Pancreas (tissue), 10 donors: ENCODE measurements at regions not wholly inside any gene's neighbourhood (a gene's known extent, or its start where the extent isn't known, plus 50 kb on each side); places are given as distances from the start of the nearest gene placed in this dataset.

Experiments
- ATAC-seq, 4 donors: fragments of 200-7000 bp; cut with Tn5 transposase; one replicate each; pipeline versions ENCODE4 v1.8.0 to v1.9.1; 2020; ENCODE audit warnings: mild to moderate bottlenecking in 4 of 4, moderate library complexity in 4 of 4
- DNase-seq, 6 donors: peaks; one replicate each; pipeline ENCODE4 v3.0.0-alpha.2; 2020
- FAIRE-seq: peaks from 2 replicates; lab custom pipeline; 2012; peaks lifted over from hg19 to GRCh38; lab: Jason Lieb, UNC
- H3K27ac ChIP-seq, 4 donors: fragments of 200-600 bp; sonication (generic); 1 replicate in 3 of 4; 2 replicates in 1 of 4; pipeline versions ENCODE4 v1.5.0 to v1.8.0; 2020
- H3K27me3 ChIP-seq, 4 donors: fragments of 200-600 bp; one replicate each; pipeline ENCODE4 v1.8.0; 2021
- H3K36me3 ChIP-seq, 3 donors: fragments of 200-600 bp; sonication (generic) in 1 of 3; one replicate each; pipeline versions ENCODE4 v1.5.0 to v1.8.0; 2020 to 2021
- H3K4me1 ChIP-seq, 3 donors: fragments of 200-600 bp; one replicate each; pipeline ENCODE4 v1.8.0; 2021
- H3K4me3 ChIP-seq, 4 donors: fragments of 200-600 bp; sonication (generic) in 2 of 4; one replicate each; pipeline versions ENCODE4 v1.5.0 to v1.8.0; 2020 to 2021
- H3K9me3 ChIP-seq, 4 donors: fragments of 200-600 bp; one replicate each; pipeline ENCODE4 v1.8.0; 2021
- CTCF ChIP-seq, 4 donors: fragments of 200-600 bp; sonication (generic) in 3 of 4; IDR thresholded peaks; one replicate each; pipeline versions ENCODE4 v1.5.0 to v1.8.0; 2021; ENCODE audit warnings: antibody characterized with exemption in 4 of 4
- WGBS, 2 donors: extraction: QIAGEN DNeasy Blood & Tissue Kit; methylation state at CpG; one replicate each; pipeline ENCODE4 v1.1.7; 2013; 5-methylcytosine and 5-hydroxymethylcytosine counted together
- intact Hi-C, 3 donors: fragments of 100-400 bp; cut with DNase I; formaldehyde crosslinking; loops; one replicate each; pipeline versions ENCODE4 v1.11.1 to v1.14.2; 2022
- donor health status: healthy with polysubstance abuse.
- donor health status: DM: no; HTN: no; CAD: no; lungs with moderate emphysema.
- donor health status: DM: no; HTN: no; CAD: no.
- donor health status: control.
- donor health status: control.
- donor health status: Bipolar disorder and iron deficiency.
- donor health status: DM: yes; HTN: yes; CAD: no.
- donor health status: DM: no; HTN: no; CAD: no.
- donor health status: DM: no; HTN: no; CAD: no.
- donor health status: DM: yes; HTN: yes; CAD: no.

GRCh38 chr12:92253301-92253700 is 107.7 kb upstream of the BTG1 start:
- H3K9me3 ChIP-seq, result no peaks in the 10 kb centered on the region
- ATAC-seq (no peak), FAIRE-seq (no peak), DNase-seq (no peak)
- H3K4me1 ChIP-seq, result no peaks in the 10 kb centered on the region
- no peaks in the 10 kb centered on the region for H3K27me3 ChIP-seq
- no peak overlapping the region for H3K27ac ChIP-seq
- no peak overlapping the region for H3K4me3 ChIP-seq
- no peaks in the 10 kb centered on the region for H3K36me3 ChIP-seq
- intact Hi-C loops, result no loop called here
- TF ChIP-seq CTCF (IDR thresholded peaks at IDR 0.05), result no peak

GRCh38 chr12:92248977-92249376 is 103.3 kb upstream of the BTG1 start:
- intact Hi-C loops, result no loop called here
- no peak for DNase-seq
- 66 to 70% methylated on average over 2 of the region's 2 CpGs for WGBS, 2 donors
- FAIRE-seq, result no peak
- H3K27ac ChIP-seq, result no peak overlapping the region
- ATAC-seq, result no peak
- no peaks in the 10 kb centered on the region for H3K36me3 ChIP-seq
- H3K4me1 ChIP-seq, result peaks cover 0 to 6% (median 0%) of the 10 kb centered on the region in 3 donors
- H3K4me3 ChIP-seq, result no peak overlapping the region
- H3K9me3 ChIP-seq, result no peaks in the 10 kb centered on the region
- no peaks in the 10 kb centered on the region for H3K27me3 ChIP-seq
- no peak for TF ChIP-seq CTCF (IDR thresholded peaks at IDR 0.05)

- Histone ChIP-seq H3K9me3 (no peaks in the 10 kb centered on the region), H3K4me1 (peaks cover 0 to 7% (median 0%) of the 10 kb centered on the region in 3 donors), H3K27ac (peak overlapping the region in 2 of 4 donors; percentile 30 to 36), H3K27me3 (no peaks in the 10 kb centered on the region), H3K36me3 (no peaks in the 10 kb centered on the region), H3K4me3 (no peak overlapping the region)
- no peak for TF ChIP-seq CTCF (IDR thresholded peaks at IDR 0.05)
- ATAC-seq (peak; percentile 50 to 86 (median 72)), FAIRE-seq (peak; percentile 83), DNase-seq (peak in 2 of 6 donors; percentile 7 to 15)
- intact Hi-C loops, result no loop called here
- 20 to 26% methylated on average over 3 of the region's 3 CpGs for WGBS, 2 donors
These were observed 98.4 kb upstream of the BTG1 start for GRCh38 chr12:92244036-92244435.

GRCh38 chr12:92242907-92243306 is 97.3 kb upstream of the BTG1 start:
- H3K36me3 ChIP-seq, result no peaks in the 10 kb centered on the region
- H3K9me3 ChIP-seq, result no peaks in the 10 kb centered on the region
- WGBS, 2 donors, result 94 to 95% methylated on average over 3 of the region's 3 CpGs
- no peak for TF ChIP-seq CTCF (IDR thresholded peaks at IDR 0.05)
- no peak for DNase-seq
- no peaks in the 10 kb centered on the region for H3K27me3 ChIP-seq
- peaks cover 0 to 7% (median 0%) of the 10 kb centered on the region in 3 donors for H3K4me1 ChIP-seq
- H3K4me3 ChIP-seq, result no peak overlapping the region
- no peak for FAIRE-seq
- H3K27ac ChIP-seq, result no peak overlapping the region
- intact Hi-C loops, result no loop called here
- no peak for ATAC-seq

- H3K27me3 ChIP-seq, result no peaks in the 10 kb centered on the region
- intact Hi-C loops, result no loop called here
- FAIRE-seq, result no peak
- no peaks in the 10 kb centered on the region for H3K36me3 ChIP-seq
- H3K4me1 ChIP-seq, result no peaks in the 10 kb centered on the region
- H3K9me3 ChIP-seq, result no peaks in the 10 kb centered on the region
- H3K4me3 ChIP-seq, result no peak overlapping the region
- DNase-seq, result no peak
- TF ChIP-seq CTCF (IDR thresholded peaks at IDR 0.05), result no peak
- no peak overlapping the region for H3K27ac ChIP-seq
- 90 to 94% methylated on average over 6 of the region's 6 CpGs for WGBS, 2 donors
- ATAC-seq, result no peak
These were observed 92.3 kb upstream of the BTG1 start for GRCh38 chr12:92237762-92238523.
